Activated CD4-positive, alpha-beta T cell treated with anti-CD3 and anti-CD28 coated beads for 36 hours (primary cell): ENCODE measurements at regions not wholly inside any gene's neighbourhood (a gene's known extent, or its start where the extent isn't known, plus 50 kb on each side); places are given as distances from the start of the nearest gene placed in this dataset.

ENCODE experiments used
- ATAC-seq: fragments of 200-7000 bp; cut with Tn5 transposase; one replicate; pipeline ENCODE4 v1.10.0; 2021; ENCODE audit warnings: mild to moderate bottlenecking, moderate library complexity
- CTCF ChIA-PET: fragments of 350-600 bp; sonication (Branson Sonifier 250); formaldehyde crosslinking; loops from one replicate; lab custom pipeline; 2021; ENCODE audit warnings: antibody characterized with exemption; lab: Charles Lee
- POLR2A ChIA-PET: fragments of 350-600 bp; sonication (Branson Sonifier 250); formaldehyde crosslinking; loops from one replicate; lab custom pipeline; 2021; ENCODE audit warnings: antibody characterized with exemption, inconsistent platforms; lab: Charles Lee
- DNase-seq: peaks from one replicate; pipeline ENCODE4 v3.0.0-alpha.2; 2020
- H3K27ac Mint-ChIP-seq: one replicate; pipeline ENCODE4 v1.8.0; 2021; ENCODE audit warnings: mixed read lengths
- H3K27me3 Mint-ChIP-seq: one replicate; pipeline ENCODE4 v1.8.0; 2021; ENCODE audit warnings: mixed read lengths
- H3K36me3 Mint-ChIP-seq: one replicate; pipeline ENCODE4 v1.8.0; 2021; ENCODE audit warnings: low read depth, mixed read lengths
- H3K4me1 Mint-ChIP-seq: one replicate; pipeline ENCODE4 v1.8.0; 2021; ENCODE audit warnings: mixed read lengths
- H3K4me3 Mint-ChIP-seq: one replicate; pipeline ENCODE4 v1.8.0; 2021; ENCODE audit warnings: mild to moderate bottlenecking, moderate library complexity, mixed read lengths
- H3K9me3 Mint-ChIP-seq: one replicate; pipeline ENCODE4 v1.8.0; 2021; ENCODE audit warnings: low read depth, mixed read lengths
- intact Hi-C, 2 experiments: fragments of 100-400 bp; cut with DNase I in 1 of 2; cut with micrococcal nuclease in 1 of 2; formaldehyde crosslinking; loops; one replicate each; pipeline versions ENCODE4 v1.14.2 to v1.15.1; 2022 to 2024; cut with DNase I, micrococcal nuclease

DNA sequence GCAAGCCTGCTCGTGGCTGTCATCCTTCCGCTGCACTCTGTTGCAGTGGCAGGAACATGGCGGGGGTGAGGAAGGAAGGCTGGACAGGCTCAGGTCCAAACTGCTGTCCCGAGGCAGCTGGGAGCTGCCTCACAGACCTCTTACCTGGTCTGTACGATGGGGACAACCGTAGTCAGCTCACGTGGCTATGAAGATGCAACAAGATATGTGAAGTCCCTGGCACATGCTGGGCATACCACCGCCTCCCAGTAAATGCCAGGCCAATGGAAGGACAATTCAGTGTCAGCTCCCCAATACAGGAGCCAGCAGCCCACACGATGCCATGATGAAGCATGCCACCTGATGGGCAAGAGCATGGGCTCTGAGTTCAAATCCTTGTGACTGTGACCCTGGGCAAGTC is 344.4 kb downstream of the CYRIA start:
- no peaks in the 10 kb centered on the region for H3K4me1 Mint-ChIP-seq
- CTCF ChIA-PET = interaction anchor here (0.6 kb wide), 1 partner anchor 44 kb away, joined by 3 read pairs; no protein-coding TSS in a partner anchor
- H3K27ac Mint-ChIP-seq = no peak overlapping the region
- DNase-seq = no peak
- ATAC-seq = no peak
- no peaks in the 10 kb centered on the region for H3K9me3 Mint-ChIP-seq
- intact Hi-C loops = no loop called here
- H3K27me3 Mint-ChIP-seq = no peaks in the 10 kb centered on the region
- H3K36me3 Mint-ChIP-seq = no peaks in the 10 kb centered on the region
- H3K4me3 Mint-ChIP-seq = no peak overlapping the region
- POLR2A ChIA-PET = no interaction called here

DNA sequence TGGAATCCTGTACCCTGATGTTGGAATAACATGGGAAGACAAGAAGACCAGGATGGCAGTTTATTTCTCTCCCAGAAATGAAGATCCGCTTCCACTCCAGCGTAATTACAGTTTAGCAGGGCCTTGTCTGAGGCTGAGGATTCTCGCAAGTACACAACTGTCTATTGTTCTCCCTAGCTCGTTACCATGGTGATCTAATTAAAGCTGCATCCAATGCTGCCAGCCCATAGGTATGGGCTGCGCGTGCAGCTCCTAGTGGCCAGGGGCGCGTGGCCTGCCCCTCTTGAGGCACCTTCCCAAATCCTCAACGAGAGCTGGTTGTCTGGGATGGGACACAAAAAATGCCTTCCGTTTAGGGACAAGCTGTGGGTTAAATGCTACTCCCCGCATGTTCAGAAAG is 344.9 kb downstream of the CYRIA start:
- DNase-seq (no peak), ATAC-seq (no peak)
- no peaks in the 10 kb centered on the region for H3K9me3 Mint-ChIP-seq
- H3K36me3 Mint-ChIP-seq = no peaks in the 10 kb centered on the region
- ChIA-PET CTCF (no interaction called here), POLR2A (no interaction called here)
- H3K4me1 Mint-ChIP-seq = no peaks in the 10 kb centered on the region
- H3K27ac Mint-ChIP-seq = no peak overlapping the region
- H3K4me3 Mint-ChIP-seq = no peak overlapping the region
- no peaks in the 10 kb centered on the region for H3K27me3 Mint-ChIP-seq
- intact Hi-C loops = no loop called here

DNA sequence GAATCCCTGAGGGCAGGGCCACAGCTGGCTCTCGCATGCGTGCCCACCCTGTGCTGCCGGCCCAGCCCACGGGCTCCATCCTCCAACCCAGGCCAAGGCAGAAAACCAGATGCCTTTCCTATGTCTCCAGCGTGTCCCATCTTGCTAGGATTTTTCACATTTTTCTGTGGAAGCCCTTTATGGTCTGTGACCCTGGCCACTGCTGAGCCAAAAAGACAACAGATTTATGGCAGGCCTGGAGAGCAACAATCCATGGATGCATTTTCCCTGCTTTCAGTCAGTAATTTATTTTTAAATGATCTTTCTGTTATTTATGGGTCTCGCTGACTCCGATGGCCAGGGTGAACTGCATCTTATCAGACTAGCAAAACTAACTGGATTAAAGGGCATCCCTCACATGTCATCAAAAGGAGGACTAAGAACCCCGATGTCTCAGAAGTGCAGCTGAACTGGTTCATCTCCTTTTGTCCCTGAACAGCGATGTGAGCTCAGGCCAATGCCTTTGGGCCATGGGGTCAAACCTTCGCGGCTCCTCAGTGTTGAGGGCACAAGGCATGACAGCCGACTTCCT is 346.0 kb downstream of the CYRIA start:
- H3K36me3 Mint-ChIP-seq = no peaks in the 10 kb centered on the region
- H3K4me1 Mint-ChIP-seq = no peaks in the 10 kb centered on the region
- no peak for DNase-seq
- no peak overlapping the region for H3K4me3 Mint-ChIP-seq
- ChIA-PET POLR2A (no interaction called here), CTCF (no interaction called here)
- no peak for ATAC-seq
- intact Hi-C loops = no loop called here
- no peak overlapping the region for H3K27ac Mint-ChIP-seq
- no peaks in the 10 kb centered on the region for H3K27me3 Mint-ChIP-seq
- H3K9me3 Mint-ChIP-seq = no peaks in the 10 kb centered on the region

DNA sequence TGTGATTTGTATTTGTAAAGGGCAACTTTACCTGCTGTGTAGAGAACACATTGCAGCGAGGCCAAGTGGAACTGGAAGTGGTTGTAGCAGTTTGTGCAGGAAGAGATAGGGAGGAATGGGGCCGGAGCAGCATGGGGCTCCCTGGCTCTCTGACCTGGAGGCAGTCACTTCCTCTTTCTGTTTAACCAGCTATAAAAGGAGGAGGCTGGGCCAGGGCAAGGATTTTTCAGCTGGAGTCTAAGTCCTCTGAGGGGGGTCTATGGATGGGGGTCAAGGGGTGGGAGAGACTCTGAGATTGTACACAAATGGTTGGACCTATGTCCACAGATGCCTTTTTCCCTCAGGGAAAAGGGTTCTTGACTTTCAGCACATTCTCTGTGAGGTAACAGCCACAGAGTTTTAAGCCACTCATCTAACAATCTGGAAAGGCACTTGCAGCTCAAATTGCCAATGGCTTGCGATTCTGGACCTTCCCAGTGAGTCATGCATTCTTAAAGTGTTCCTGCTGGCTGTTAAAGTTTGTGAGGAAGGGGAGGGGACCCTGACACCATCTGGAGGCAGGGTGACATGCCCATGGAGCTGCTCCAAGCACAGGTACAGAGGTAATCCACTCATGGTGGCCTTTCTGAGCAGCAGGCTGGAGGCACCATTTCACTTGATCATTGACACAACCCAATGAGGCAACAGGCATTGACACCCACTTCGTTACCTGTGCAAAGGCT is 347.0 kb downstream of the CYRIA start:
- no peaks in the 10 kb centered on the region for H3K36me3 Mint-ChIP-seq
- no peaks in the 10 kb centered on the region for H3K4me1 Mint-ChIP-seq
- ChIA-PET POLR2A (no interaction called here), CTCF (no interaction called here)
- H3K4me3 Mint-ChIP-seq = no peak overlapping the region
- DNase-seq (no peak), ATAC-seq (no peak)
- H3K27me3 Mint-ChIP-seq = peaks cover 2% of the 10 kb centered on the region
- H3K9me3 Mint-ChIP-seq = no peaks in the 10 kb centered on the region
- intact Hi-C loops = no loop called here
- H3K27ac Mint-ChIP-seq = no peak overlapping the region

DNA sequence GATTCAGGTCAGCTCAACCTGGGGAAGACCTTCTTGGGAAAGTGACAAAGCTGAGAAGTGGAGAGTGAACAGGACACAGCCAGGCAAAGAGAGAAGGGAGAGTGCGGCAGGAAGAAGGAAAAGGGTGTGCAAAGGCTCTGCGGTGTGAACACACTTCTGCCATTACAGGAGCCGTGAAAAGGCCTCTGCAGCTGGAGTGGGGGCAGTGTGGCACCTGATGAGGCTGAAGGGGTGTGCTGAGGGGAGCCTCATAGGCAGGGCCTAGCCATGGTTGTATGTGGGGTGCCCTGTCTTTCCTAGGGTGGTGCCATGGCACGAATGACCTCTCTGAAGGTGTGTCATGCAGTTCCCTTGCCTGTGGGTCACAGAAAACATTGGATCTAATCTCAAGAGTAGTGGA is 347.6 kb downstream of the CYRIA start:
- POLR2A ChIA-PET = no interaction called here
- Mint-ChIP-seq H3K4me3 (no peak overlapping the region), H3K4me1 (no peaks in the 10 kb centered on the region), H3K27me3 (peaks cover 5% of the 10 kb centered on the region), H3K36me3 (no peaks in the 10 kb centered on the region), H3K27ac (no peak overlapping the region), H3K9me3 (no peaks in the 10 kb centered on the region)
- ATAC-seq = no peak
- CTCF ChIA-PET = interaction anchor here (0.6 kb wide), 1 partner anchor 12 kb away, joined by 3 read pairs; no protein-coding TSS in a partner anchor
- intact Hi-C loops = no loop called here
- no peak for DNase-seq

DNA sequence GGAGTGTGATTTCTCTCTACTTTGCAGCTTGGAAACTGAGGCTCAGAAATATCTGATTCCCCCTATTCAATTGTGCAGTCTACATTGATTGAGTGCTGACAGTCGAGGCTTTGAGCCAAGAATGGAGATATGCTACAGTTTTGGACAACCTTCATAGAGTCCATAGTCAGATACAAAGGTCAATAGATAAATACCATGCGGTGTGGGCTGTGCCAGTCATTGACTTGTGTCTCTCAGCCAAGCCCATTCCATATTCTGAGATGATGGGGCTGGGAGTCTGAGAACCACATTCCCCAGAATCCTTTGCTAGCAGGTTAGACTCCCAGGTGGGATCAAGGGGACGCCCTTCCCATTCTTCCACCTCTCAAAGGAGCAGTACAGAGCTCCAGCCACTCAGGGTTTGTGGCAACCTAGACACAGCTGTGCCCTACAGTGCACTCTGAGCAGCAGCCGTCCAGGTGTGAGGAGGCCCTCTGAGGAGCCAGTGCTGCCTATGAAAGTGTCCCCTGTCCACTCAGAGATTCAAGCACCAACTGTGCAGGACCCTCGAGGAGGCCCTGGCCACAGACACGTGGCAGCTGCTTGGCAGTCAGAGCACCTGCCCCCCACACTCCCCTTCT is 348.3 kb downstream of the CYRIA start:
- no peak overlapping the region for H3K27ac Mint-ChIP-seq
- ATAC-seq (no peak), DNase-seq (no peak)
- CTCF ChIA-PET = interaction anchor here (0.6 kb wide), 1 partner anchor 13 kb away, joined by 3 read pairs; no protein-coding TSS in a partner anchor
- H3K36me3 Mint-ChIP-seq = no peaks in the 10 kb centered on the region
- no peak overlapping the region for H3K4me3 Mint-ChIP-seq
- no peaks in the 10 kb centered on the region for H3K9me3 Mint-ChIP-seq
- intact Hi-C loops = no loop called here
- H3K27me3 Mint-ChIP-seq = peaks cover 6% of the 10 kb centered on the region
- no peaks in the 10 kb centered on the region for H3K4me1 Mint-ChIP-seq
- POLR2A ChIA-PET = no interaction called here

DNA sequence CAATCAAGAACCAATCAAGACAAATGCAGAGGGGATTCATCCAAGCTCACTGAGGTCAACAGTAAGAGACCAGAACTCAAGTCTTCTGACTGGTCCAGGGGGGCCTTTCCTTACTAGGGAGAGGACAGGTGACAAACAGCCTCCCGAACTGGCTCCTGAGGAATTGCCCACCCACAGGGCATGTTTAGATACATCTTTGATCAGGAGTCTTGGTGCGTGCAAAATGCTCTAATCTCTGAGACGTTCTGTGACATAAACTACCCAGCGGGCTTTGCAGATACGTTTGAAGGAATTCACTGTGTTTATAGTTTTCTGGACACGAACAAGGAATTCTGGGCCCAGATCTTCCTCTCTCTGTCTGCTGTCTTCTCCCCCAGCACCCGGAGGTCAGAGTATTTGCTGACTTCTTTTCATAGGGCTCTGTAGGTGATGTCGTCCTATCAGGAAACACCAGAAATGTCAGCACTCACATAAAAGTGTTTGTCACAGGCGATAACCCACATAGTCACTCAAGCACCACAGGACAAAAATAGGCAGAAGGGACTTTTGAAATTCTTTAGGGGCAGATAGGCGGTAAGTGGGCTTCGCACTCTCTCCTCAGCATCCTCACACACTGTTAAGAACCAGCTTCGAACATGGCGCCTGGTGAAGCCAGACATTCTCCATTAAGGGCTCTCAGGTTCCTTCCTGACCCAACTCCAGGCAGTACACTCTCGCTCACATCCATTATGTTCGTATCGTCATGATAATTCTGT is 349.0 kb downstream of the CYRIA start:
- Mint-ChIP-seq H3K4me1 (no peaks in the 10 kb centered on the region), H3K27me3 (peaks cover 6% of the 10 kb centered on the region), H3K27ac (no peak overlapping the region), H3K4me3 (no peak overlapping the region), H3K9me3 (no peaks in the 10 kb centered on the region), H3K36me3 (no peaks in the 10 kb centered on the region)
- ATAC-seq (no peak), DNase-seq (no peak)
- intact Hi-C loops = no loop called here
- CTCF ChIA-PET = no interaction called here
- POLR2A ChIA-PET = no interaction called here

DNA sequence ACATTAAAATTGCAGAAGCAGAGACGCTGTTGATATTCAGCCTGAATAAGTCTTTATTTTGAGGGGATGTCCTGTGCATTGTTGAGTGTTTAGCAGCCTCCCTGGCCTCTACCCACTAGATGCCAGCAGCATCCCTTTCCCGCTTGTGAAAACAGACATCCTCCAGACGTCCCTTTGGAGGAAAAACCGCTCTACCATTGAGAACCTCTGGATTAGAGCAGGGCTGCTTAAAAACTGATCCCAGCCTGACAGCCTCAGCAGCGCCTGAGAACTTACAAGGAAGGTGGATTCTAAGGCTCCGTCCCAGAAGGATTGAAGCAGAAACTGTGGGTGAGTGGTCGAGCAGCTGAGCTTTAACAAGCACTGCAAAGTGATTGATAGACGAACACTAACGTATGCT is 349.7 kb downstream of the CYRIA start:
- ChIA-PET POLR2A (no interaction called here), CTCF (no interaction called here)
- Mint-ChIP-seq H3K4me3 (no peak overlapping the region), H3K4me1 (no peaks in the 10 kb centered on the region), H3K27me3 (peaks cover 6% of the 10 kb centered on the region), H3K27ac (no peak overlapping the region), H3K9me3 (no peaks in the 10 kb centered on the region), H3K36me3 (no peaks in the 10 kb centered on the region)
- no peak for DNase-seq
- intact Hi-C loops = no loop called here
- ATAC-seq = no peak

DNA sequence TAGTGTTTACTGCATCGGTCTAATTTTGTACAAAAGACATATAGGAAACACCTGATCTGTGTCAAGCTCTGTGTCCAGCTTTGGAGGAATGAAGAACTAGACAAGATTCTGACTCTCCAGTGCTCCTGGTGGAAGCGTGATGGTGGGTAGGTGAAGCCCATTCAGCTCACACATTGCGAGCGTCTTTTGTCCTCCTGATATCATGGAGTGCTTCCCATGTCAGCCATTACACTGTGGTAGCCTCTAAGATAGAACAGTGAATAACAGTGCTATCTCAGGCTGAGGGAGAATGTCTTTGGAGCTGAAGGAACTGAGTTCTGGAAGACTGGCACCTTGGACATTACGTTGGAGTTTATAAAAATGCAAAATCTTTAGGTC is 350.2 kb downstream of the CYRIA start:
- H3K36me3 Mint-ChIP-seq = no peaks in the 10 kb centered on the region
- peaks cover 6% of the 10 kb centered on the region for H3K27me3 Mint-ChIP-seq
- ChIA-PET POLR2A (no interaction called here), CTCF (no interaction called here)
- H3K9me3 Mint-ChIP-seq = no peaks in the 10 kb centered on the region
- no peak overlapping the region for H3K27ac Mint-ChIP-seq
- ATAC-seq = no peak
- no peak overlapping the region for H3K4me3 Mint-ChIP-seq
- intact Hi-C loops = no loop called here
- no peaks in the 10 kb centered on the region for H3K4me1 Mint-ChIP-seq
- no peak for DNase-seq

DNA sequence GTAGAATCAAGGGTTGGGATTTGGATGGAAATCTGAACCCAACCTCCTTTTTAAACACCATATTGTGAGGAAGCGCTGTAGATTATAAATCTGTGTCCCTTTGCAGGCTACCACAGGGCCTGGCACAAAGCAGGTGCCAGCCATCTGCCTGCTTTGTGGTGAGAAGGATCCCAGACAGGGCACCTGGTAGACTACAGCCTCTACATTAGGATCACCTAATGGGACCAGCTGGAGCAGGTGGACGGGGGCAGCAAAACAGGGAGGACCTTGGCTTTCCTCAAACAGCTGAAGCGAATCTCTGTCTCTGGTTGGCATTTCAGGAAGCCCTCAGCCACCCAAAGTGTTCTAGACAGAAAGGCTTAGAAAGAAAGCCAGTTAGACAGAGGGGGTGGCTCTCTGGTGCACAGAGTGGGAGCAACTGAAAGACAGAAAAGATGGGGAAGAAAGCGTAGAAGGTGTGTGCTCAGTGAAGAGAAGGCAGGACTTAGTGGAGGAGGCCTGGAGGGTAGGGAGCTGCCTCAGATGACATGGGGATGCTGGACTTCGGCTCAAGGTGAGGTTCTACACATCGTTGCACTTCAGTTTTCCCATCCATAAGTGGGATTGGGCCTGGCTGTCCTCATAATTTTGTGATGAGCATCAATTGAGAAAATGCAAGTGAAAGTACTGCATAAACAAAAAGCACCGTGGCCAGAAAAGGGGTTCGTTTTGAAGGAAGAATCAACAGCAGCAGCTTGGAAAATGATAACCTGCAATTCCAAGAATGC is 350.8 kb downstream of the CYRIA start:
- no peak overlapping the region for H3K4me3 Mint-ChIP-seq
- DNase-seq (no peak), ATAC-seq (no peak)
- intact Hi-C loops = no loop called here
- H3K9me3 Mint-ChIP-seq = no peaks in the 10 kb centered on the region
- ChIA-PET POLR2A (no interaction called here), CTCF (interaction anchor here (0.7 kb wide), 1 partner anchor 1148 kb away, joined by 3 read pairs; no protein-coding TSS in a partner anchor)
- H3K27me3 Mint-ChIP-seq = peaks cover 6% of the 10 kb centered on the region
- no peaks in the 10 kb centered on the region for H3K36me3 Mint-ChIP-seq
- no peak overlapping the region for H3K27ac Mint-ChIP-seq
- H3K4me1 Mint-ChIP-seq = no peaks in the 10 kb centered on the region

DNA sequence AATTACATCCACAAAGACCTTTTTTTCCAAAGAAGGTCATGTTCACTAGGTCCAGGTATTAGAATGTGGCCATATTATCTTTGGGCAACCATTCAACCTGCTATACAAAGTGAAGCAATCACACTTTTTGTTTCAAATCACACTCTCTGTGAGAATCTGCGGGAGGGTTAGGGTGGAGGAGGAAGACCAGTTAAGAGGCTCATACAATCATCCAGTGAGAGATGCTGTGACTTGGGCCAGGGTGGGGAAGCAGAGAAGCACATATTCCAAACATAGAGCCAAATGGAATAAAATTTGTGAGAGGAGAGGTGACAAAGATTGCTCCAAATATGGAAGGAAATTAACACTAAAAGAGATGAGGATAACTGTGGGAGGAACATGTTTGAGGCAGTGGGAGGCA is 351.6 kb downstream of the CYRIA start:
- POLR2A ChIA-PET = no interaction called here
- CTCF ChIA-PET = no interaction called here
- ATAC-seq (no peak), DNase-seq (no peak)
- Mint-ChIP-seq H3K27ac (no peak overlapping the region), H3K36me3 (no peaks in the 10 kb centered on the region), H3K9me3 (no peaks in the 10 kb centered on the region), H3K27me3 (peaks cover 6% of the 10 kb centered on the region), H3K4me1 (no peaks in the 10 kb centered on the region), H3K4me3 (no peak overlapping the region)
- intact Hi-C loops = no loop called here
